COR-L47 (cell line): ENCODE measurements at regions not wholly inside any gene's neighbourhood (a gene's known extent, or its start where the extent isn't known, plus 50 kb on each side); places are given as distances from the start of the nearest gene placed in this dataset.
A peak's percentile ranks its signal among the peaks of the same experiment; 100 is the strongest.
"Not testable (repeated sequence)": the region's sequence is repeated elsewhere in the genome, so short reads cannot be mapped to it uniquely, and the experiment has no call there.

Experiments
- DNase-seq: peaks from one replicate; lab custom pipeline; 2025; lab: John Stamatoyannopoulos, UW

DNA sequence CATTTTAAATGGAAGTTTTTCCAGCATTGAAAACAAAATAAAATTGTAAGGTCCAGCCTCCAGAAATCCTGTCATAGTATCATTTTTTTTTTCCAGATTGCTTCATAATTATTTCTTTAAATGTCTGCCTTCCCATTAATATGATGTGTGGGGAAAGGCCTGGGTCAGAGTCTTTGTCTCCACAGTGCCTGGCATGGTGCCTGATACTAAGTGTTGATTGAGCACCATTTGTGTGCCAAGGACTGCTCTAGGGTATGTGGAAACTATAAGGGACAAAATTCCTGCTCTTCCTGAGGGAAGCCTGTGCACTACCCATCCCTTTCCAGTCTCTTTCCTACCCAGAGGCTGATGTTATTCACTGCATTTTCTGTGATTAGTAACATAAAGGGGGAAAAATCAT, 53.1 kb upstream of the BEND4 start:
- no peak for DNase-seq

DNA sequence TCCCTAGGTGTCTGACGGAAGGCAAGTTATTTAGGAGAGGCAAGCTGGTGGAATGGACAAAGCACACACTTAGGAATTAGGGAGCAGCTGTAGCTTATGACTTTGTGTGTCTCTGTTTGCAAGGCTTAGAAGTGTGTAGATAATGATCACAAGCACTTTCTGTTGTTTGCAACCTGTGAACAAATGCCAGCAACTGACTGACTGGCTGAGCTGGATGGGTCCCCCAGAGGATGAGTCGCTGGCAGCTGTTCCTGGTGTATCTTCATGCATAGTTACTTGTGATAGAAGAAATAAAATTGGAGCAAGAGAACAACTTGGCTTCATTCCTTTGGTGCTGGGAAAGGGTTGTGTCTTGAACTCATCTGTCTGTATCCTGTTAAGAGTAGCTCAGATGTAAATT, 64.2 kb upstream of the BEND4 start:
- no peak for DNase-seq

DNA sequence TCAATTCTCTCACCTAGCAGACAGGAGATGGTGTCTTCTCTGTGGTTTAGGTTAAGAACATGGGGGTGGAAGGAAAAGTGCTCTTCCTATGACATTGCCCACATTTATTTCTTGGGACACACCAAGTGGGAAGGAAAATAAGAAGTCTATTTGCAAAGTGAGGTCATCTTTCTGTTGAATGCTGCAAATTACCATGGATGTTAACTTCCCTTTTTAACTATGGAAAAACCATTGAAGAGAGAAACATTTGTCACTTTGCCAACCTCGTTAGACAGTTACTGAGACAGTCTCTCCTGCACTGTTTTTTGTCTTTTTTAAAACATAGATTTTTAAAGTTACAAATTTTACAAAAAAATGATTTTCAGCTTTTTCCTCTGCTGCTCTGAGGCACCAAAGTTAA, 72.8 kb upstream of the BEND4 start:
- no peak for DNase-seq

DNA sequence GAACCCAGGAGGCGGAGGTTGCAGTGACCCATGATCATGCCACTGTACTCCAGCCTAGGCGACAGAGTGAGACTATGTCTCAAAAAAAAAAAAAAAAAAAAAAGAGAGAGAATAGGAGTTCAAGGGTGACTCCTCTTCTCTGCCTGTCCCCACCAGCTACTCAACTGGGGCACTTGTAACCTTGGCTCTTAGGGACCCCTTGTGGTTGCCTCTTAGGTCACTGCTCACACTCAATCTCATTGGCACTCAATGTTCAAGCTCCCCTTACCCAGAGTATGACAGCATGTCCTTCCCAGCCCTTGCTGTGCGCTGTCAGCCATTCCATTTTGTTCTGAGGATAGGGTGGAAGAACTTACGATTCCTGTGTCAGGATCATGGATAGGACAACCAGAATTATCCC, 82.4 kb upstream of the BEND4 start:
- no peak for DNase-seq

DNA sequence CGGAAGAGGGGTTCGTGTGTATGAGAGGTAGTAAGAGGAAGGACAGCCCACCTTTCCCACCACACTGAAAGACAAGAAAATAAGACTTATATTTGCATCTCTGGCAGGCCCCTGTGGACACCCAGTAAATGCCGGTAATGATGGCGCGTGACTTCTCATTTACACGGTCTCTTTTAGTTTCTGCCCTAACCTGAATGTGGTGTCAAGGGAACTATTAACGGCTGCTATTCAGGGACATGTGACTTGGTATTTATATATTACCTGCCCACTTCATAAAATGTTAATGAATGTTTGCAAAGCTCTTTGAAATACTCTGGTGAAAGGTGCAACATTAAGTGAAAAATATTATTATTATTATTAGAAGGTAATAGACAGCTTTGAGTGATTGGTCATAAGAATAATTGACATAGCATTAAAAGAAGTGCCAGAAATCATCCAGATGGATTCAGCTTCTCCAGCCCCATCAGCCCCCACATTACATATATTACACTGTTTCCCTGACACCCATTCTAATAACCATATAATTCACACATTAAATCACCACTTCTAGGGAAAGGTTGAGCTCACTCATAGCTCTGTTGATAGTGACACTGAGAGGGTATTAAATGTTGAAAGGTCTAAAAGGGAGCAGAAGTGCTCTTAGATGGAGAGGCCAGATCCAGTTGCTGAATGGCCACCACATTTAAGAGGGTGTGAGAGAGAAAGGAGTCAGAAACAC, 83.0 kb upstream of the BEND4 start:
- no peak for DNase-seq

DNA sequence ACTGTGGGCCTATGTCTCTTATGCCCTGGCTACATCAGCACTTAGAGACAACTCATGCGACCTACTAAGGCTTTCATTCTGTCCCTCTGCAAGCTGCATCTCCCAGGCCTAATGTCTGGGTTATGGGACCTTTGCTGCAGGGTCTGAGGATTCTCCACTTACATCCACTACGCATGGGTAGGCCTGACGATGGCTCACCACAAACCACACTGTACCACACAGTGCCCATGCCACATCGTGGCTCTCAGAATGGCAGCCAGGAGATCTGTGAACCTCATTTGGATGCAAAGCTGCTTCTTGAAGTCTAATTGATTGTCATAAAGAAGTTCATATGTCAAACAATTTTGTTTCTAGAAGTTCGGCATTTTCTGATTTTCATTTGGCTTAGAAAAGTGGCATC, 84.6 kb upstream of the BEND4 start:
- no peak for DNase-seq

DNA sequence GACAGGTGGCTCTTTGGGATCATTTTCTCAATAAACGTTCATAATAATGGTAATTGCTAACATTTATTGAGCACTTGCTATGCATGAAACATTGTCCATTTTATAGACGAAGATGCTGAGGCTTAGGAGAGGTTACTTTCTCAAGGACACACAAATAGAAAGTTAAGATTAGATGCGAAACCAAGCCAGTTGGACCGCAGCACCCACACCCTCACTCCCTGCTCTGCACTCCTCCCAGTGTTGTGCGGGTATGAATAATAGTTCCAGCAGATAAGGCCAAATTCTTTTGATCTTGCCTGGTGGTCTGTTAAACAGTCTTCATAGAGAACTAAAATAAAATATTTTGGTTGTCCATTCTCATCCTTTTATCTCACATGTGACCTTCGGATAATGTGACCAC, 85.0 kb upstream of the BEND4 start:
- DNase-seq: no peak

DNA sequence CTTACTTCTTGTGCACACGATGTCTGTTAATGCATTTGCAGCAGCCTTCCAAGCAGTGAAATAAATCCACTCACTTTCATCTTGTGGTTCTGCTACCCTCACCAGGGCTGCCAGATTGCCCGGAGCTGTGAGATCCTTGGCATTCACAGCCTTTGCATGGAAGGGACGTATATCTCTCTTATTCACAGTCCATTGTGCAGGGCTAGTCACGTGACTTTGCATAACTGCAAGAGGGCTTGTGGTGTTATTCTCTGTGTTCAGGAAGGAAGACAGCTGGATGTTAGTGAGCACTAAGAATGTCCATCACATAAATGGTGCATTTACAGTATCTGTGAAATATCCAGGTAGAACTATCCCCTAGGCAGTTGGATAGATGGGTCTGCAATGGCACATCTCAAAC, 96.5 kb upstream of the BEND4 start:
- DNase-seq: no peak

DNA sequence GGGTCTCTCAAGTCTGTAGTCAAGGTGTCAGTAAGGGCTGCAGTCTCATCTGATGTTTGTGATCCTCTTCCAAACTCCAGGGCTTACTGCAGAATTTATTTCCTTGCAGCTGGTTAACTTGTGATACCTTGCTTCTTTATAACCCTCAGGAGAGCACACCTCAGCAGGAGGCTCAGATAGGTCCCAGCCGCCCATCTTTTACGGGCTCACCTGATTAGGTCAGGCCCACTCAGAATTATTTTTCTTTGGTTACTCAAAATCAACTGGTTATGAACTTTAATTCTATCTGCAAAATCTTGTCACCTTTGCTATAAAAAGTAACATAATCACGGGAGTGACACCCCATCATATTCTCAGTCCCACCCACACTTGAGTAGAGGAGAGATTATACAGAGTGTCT, 99.9 kb upstream of the BEND4 start:
- DNase-seq: no peak

DNA sequence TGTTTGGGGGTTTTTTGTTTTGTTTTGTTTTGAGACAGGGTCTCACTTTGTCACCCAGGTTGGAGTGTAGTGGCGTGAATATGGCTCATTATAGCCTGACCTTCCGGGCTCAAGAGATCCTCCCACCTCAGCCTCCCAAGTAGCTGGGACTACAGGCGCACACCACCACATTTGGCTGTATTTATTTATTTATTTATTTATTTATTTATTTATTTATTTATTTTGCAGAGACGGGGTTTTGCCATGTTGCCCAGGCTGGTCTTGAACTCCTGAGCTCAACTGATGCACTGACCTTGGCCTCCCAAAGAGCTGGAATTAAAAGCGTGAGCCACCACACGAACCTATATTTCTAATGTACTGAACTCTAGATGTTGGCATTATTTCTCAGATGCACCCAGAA, 105.2 kb upstream of the BEND4 start:
- DNase-seq: not testable (repeated sequence)

DNA sequence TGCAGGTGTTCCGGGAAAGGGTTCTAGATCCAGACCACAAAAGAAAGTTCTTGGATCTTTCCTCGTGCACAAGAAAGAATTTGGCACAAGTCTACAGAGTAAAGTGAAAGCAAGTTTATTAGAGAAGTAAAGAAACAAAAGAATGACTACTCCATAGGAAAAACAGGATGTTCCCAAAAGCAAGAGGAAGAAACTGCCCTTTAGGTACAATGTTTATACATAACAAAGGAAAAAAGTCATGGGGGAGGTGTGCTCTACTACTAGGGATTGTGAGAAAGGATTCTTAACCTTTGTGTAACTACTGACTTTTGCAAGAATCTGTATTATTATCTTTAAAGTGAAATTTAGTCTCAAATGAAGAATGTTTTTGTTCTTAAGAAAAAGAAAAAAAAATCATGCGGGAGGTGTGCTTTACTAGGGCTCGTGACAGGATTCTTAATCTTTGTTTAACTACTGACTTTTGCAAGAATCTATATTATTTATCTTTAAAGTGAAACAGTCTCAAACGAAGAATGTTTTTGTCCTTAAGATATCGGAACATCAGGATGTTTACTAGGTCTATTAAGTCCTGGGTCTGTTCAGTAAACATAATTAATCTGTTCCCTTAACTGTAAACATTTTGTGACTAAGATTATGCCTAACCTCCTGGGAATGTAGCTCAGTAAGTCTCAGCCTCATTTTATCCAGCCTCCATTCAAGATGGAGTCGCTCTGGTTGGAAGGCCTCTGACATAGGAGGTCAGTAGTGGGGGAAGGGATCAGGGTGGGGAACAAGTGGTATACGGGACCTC, 110.4 kb upstream of the BEND4 start:
- no peak for DNase-seq

DNA sequence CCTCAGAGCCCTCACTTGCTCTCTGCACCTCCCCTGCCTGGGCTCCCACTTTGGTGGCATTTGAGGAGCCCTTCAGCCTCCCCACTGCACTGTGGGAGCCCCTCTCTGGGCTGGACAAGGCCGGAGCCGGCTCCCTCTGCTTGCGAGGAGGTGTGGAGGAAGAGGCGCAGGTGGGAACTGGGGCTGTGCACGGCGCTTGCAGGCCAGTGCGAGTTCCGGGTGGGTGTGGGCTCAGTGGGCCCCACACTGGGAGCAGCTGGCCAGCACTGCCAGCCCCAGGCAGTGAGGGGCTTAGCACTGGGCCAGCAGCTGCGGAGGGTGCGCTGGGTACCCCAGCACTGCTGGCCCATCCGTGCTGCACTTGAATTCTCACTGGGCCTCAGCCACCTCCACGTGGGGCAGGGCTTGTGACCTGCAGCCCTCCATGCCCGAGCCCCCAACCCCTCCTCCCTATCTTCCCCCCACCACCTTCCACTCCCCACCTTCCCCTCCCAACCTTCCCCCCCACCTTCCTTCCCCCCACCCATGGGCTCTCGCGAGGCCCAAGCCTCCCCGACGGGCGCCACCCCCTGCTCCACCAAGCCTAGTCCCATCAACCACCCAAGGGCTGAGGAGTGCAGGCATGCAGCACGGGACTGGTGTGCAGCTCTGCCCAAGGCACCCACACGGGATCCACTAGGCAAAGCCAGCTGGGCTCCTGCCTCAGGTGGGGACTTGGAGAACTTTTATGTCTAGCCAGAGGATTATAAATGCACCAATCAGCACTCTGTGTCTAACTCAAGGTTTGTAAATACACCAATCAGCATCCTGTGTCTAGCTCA, 113.5 kb upstream of the BEND4 start:
- no peak for DNase-seq

DNA sequence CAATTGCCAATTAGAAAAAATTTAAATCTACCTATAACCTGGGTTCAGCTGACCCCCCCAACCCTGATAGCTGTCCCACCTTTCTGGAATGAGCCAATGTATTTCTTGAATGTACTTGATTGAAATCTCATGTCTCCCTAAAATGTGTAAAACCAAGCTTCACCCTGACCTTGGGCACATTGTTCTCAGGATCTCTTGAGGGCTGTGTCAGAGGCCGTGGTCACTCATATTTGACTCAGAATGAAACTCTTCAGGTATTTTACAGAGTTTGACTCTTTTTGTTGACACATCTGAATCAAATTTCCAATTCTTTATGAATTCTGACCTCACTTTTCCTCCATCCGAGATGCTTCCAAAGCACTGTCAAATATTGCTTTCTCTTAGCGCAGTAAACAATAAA, 115.3 kb upstream of the BEND4 start:
- DNase-seq: no peak

DNA sequence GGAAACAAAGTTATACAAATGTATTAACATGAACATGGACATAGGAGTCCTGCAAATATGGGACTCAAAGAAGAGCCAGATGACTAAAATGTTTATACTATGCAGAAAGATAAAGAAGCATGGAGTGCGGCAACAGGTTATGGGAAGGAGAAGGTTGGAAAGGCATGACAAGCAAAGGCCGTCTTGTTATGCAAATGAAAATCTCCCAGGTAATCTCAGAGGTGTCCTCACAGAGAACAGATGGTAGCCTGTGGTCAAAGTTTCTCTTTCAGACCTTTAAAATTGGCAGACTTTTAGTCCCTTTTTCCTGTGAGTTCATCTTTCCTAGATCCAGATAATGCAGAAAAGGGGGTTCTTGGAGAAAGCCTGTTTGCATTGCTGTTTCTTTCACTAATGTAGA, 116.4 kb upstream of the BEND4 start:
- DNase-seq: no peak

DNA sequence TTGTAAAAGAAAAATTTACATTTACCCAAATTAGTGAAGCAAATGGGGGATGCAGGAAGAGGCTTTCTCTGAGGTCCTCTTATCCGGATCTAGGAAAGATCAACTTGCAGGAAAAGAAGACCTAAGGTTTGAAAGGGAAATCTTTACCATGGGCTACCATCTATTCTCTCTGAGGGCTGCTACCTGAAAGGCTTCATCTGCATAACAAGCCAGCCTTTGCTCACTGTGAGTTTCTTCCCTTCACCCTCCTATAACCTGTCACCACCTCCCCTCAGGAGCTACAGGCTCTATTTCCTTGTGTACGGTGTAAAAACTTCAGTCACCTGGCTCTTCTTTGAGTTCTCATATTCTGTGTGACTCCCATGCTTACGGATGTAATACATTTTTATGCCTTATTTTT, 118.6 kb upstream of the BEND4 start:
- no peak for DNase-seq

DNA sequence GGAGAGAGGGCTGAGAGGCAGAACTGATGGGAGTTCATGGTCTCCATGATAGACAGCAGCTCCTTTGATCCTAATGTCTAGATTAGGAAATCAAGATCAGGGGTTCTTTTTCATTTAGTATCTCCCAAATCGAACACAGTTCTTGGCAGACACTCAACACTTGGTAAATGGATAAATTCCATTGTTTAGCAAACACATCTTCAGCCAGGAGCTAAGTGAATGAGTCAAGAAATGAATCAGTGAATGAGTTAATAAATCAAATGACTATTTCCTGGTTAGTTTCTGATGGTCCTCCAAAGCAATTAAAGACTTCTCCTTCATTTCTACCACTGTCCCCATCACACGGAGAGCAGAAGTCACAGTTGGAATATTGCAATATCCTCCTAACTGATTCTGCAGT, 120.0 kb upstream of the SHISA3 start:
- DNase-seq: no peak

DNA sequence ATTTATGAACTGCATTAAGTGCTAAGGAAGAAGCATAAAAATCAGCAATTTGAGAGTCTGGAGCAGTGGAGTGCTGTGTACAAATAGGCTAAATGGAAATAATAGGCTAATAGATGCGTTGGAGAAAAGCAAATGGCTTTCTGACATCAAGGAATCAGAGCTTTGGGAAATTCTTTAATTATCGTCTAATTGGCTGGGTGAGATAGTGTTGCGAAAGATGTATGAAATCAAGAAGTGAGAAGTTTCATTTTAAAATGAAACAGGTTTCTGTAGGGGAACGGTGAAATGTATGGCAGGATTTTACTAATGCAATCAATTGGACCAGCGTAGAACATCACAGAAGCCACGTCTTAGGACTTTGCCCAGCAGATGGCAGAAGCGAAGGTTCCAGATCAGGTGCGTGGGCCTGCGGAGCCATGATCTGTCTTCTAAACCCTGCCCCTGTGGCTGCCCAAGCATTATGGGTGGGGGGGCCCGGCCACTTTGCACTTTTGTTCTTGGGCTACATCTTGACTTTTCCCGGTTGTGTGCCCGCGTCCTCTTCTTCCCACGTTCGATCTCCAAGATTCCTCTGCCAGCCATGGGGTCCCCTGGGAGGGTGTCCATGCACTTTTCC, 118.5 kb upstream of the SHISA3 start:
- DNase-seq: no peak

DNA sequence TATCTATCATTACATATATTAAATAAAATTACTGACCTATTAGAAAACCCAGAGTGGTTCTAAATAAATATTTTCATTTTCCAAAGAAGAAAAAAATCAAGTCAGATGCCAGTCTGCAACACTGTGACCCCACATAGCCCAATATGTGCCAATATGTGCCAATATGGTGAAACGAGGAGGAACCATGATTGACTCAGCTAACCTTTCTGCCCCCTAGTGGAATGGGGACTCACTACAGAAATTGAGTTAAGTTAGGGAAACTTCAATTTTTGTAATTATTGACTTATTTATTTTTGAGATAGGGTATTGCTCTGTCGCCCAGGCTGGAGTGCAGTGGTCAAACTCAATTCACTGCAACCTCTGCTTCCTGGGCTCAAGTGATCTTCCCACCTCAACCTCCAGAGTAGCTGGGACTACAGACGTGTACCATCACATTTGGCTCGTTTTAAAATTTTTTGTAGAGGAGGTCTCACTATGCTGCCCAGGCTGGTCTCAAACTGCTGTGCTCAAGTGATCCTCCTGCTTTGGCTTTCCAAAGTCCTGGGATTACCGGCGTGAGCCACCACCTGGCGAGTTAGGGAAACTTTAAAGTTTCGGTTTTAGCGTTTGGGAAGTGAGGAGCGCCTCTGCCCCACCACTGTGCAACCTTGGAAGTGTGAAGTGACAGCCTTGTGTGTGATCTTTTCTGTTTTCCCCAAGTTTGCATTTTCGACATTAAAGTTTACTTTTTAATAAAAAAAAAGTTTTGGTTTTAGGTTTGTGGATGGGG, 116.8 kb upstream of the SHISA3 start:
- peak; percentile 11 for DNase-seq

DNA sequence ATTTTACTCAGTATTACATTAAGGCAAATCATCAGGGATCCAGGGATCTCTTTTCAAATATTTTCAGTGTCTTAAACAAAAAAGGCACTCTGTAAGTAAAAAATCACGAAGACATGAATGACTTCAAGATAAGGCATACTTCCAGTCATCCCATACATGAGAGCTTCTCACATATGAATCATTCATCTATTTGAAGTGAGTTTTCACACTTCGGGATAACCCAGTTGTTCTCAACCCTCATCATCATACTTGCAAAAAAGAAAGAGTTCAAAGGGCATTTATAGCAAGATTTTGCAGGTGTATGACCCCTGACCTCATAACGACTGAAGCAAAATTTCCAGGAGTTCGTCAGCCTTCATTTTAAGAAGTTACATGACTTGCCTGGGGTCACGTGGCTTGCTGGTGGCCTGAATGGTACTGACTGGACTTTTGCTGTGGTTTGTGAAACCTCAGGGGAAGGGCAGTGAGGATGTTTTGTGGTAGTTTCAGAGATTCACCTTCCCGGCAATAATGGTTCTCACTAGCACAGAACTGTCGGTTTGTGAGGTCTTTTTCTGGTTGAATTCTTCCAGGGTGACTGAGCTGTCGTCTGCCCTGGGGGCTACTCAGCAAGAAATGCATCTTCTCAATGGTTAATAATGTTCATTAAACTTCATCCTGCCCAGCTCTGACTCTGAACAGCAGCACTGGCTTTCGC, 115.8 kb upstream of the SHISA3 start:
- DNase-seq: no peak

DNA sequence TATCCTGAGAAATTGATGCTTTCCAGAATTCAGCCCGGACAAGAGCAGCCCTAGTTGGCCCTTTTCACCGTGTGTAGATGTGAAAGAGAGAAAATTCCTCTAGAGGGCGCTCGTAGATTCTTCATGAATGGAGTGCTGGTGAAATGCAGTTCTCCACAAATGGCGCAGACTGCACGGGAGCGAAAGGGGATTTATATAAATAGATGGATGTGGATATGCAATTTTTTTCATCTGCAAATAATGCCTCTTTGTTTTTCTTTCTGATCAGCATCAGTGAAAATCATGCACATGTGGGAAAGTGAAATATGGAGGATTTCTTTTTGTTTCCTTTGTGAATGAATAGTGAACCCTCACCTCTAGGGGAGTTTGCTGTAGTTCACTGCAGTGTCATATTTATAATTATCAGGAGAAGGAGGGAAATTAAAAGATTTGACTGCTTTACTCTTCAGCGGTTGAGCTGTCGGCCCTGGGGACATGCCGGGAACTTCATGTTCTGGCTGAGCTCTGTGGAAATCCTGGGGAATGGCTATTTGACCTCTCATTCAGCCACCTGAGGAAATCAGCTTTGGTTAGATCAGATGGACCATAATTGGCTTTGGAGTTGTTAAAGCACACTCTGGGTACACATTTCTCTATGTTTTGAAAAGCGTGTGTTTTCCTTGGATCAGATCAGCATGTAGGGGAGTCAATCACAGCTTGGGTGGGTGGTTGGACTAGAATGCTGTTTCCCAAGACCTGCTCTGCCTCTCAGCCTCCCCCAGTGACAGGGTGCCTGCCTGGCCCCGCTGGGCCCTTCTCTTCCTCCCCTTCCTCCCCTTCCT, 115.0 kb upstream of the SHISA3 start:
- DNase-seq: peak; percentile 86
